Thyroid gland (tissue), 4 donors: ENCODE measurements at regions not wholly inside any gene's neighbourhood (a gene's known extent, or its start where the extent isn't known, plus 50 kb on each side); places are given as distances from the start of the nearest gene placed in this dataset.
A peak's percentile ranks its signal among the peaks of the same experiment; 100 is the strongest.

Experiments used
- DNase-seq, 2 donors: peaks; one replicate each; pipeline ENCODE4 v3.0.0-alpha.2; 2019
- H3K27ac ChIP-seq, 3 donors: fragments of 200-600 bp; sonication (generic); 1 replicate in 2 of 3; 2 replicates in 1 of 3; pipeline ENCODE4 v1.5.1; 2016 to 2019; ENCODE audit warnings: mild to moderate bottlenecking in 1 of 3, moderate library complexity in 1 of 3
- H3K27me3 ChIP-seq: fragments of 200-600 bp; sonication (generic); one replicate; pipeline ENCODE4 v1.5.1; 2019
- H3K36me3 ChIP-seq, 2 donors: fragments of 200-600 bp; sonication (generic); one replicate each; pipeline ENCODE4 v1.5.1; 2016 to 2019
- H3K4me1 ChIP-seq, 2 donors: fragments of 200-600 bp; sonication (generic); one replicate each; pipeline ENCODE4 v1.5.1; 2017 to 2019
- H3K4me3 ChIP-seq, 3 donors: fragments of 200-600 bp; sonication (generic); replicated peaks in 1 of 3; 1 replicate in 2 of 3; 2 replicates in 1 of 3; pipeline ENCODE4 v1.5.1; 2016; ENCODE audit warnings: mild to moderate bottlenecking in 1 of 3
- H3K9me3 ChIP-seq: fragments of 200-600 bp; sonication (generic); one replicate; pipeline ENCODE4 v1.5.1; 2017
- POLR2A ChIP-seq, 2 donors: fragments of 450-650 bp; IDR thresholded peaks; one replicate each; pipeline ENCODE4 v1.6.1; 2017; ENCODE audit warnings: antibody characterized with exemption in 2 of 2, mild to moderate bottlenecking in 2 of 2, moderate library complexity in 1 of 2
- WGBS, 2 donors: methylation state at CpG; one replicate each; pipeline ENCODE4 v1.1.5; 2017; 5-methylcytosine and 5-hydroxymethylcytosine counted together
- intact Hi-C: fragments of 100-400 bp; cut with DNase I; formaldehyde crosslinking; loops from one replicate; pipeline ENCODE4 v1.15.1; 2023
- TF ChIP-seq, protein P1 (sequence below), 6 experiments: fragments of 200-600 bp in 3 of 6; fragments of 450-650 bp in 3 of 6; sonication (generic) in 3 of 6; IDR thresholded peaks; one replicate each; pipeline ENCODE4 v1.5.1; 2016 to 2019; ENCODE audit warnings: antibody characterized with exemption in 6 of 6, mild to moderate bottlenecking in 2 of 6, inconsistent platforms in 1 of 6, moderate library complexity in 1 of 6

DNA sequence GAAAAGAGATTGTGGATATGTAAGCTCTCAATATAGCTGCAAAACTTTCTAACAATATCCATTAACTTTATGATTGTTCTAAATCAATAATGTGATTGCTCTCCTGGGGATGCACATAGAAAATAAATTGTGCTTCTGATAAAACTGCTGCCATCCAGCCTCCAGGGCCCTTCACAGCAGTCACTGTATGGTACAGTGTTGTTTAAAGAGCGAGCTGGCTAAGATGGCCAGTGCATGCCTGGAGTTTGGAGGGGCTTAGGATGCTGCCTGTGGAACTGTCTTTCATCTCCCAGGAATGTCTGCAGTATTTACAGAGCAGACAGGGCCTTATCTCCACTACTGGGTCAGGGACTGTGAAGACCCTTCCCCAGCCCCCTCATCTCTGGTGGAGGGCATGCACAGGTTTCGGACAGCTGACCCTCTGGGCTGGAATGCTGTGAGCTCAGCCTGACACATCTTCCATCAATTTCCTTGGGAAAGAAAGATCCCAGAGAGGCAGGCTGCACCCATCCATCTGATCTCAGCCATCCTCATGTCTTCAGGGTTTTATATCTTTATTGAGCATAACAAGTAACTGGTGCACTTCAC, 137.0 kb downstream of the PLPP3 start:
- 91 to 100% methylated on average over 2 of the region's 2 CpGs for WGBS, 2 donors
- no peaks in the 10 kb centered on the region for H3K9me3 ChIP-seq
- no peak overlapping the region for H3K4me3 ChIP-seq
- peaks cover 16 to 22% of the 10 kb centered on the region in 2 donors for H3K4me1 ChIP-seq
- DNase-seq = no peak
- TF ChIP-seq, protein P1, sequence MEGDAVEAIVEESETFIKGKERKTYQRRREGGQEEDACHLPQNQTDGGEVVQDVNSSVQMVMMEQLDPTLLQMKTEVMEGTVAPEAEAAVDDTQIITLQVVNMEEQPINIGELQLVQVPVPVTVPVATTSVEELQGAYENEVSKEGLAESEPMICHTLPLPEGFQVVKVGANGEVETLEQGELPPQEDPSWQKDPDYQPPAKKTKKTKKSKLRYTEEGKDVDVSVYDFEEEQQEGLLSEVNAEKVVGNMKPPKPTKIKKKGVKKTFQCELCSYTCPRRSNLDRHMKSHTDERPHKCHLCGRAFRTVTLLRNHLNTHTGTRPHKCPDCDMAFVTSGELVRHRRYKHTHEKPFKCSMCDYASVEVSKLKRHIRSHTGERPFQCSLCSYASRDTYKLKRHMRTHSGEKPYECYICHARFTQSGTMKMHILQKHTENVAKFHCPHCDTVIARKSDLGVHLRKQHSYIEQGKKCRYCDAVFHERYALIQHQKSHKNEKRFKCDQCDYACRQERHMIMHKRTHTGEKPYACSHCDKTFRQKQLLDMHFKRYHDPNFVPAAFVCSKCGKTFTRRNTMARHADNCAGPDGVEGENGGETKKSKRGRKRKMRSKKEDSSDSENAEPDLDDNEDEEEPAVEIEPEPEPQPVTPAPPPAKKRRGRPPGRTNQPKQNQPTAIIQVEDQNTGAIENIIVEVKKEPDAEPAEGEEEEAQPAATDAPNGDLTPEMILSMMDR (IDR thresholded peaks at IDR 0.05) = no peak
- no peak for TF ChIP-seq POLR2A (IDR thresholded peaks at IDR 0.05)
- H3K36me3 ChIP-seq = no peaks in the 10 kb centered on the region
- H3K27ac ChIP-seq = no peak overlapping the region
- intact Hi-C loops = no loop called here
- no peaks in the 10 kb centered on the region for H3K27me3 ChIP-seq

DNA sequence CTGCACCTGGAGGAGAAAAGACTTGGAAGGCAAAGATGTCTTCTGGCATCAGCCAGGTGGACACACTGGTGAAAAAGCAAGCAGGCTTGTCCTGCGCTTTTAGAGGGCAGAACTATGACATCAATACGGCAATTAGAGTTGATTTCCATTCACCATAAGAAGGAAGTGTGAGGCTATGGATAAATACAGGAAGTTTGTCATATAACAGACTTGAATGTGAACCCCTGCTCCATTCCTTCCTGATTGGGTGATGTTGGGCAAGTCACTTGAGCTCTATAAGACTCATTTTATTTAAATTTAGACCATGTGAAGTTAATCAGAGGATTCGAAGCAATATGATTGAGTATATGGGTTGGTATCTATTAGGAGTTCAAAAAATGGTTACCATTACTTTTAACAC, 137.8 kb downstream of the PLPP3 start:
- TF ChIP-seq POLR2A (IDR thresholded peaks at IDR 0.05) = no peak
- TF ChIP-seq, protein P1 (IDR thresholded peaks at IDR 0.05) = no peak
- Histone ChIP-seq H3K4me1 (peaks cover 8 to 22% of the 10 kb centered on the region in 2 donors), H3K4me3 (no peak overlapping the region), H3K9me3 (no peaks in the 10 kb centered on the region), H3K36me3 (no peaks in the 10 kb centered on the region), H3K27ac (no peak overlapping the region), H3K27me3 (no peaks in the 10 kb centered on the region)
- no peak for DNase-seq
- intact Hi-C loops = no loop called here
- WGBS, 2 donors = 88 to 94% methylated on average over 3 of the region's 3 CpGs

DNA sequence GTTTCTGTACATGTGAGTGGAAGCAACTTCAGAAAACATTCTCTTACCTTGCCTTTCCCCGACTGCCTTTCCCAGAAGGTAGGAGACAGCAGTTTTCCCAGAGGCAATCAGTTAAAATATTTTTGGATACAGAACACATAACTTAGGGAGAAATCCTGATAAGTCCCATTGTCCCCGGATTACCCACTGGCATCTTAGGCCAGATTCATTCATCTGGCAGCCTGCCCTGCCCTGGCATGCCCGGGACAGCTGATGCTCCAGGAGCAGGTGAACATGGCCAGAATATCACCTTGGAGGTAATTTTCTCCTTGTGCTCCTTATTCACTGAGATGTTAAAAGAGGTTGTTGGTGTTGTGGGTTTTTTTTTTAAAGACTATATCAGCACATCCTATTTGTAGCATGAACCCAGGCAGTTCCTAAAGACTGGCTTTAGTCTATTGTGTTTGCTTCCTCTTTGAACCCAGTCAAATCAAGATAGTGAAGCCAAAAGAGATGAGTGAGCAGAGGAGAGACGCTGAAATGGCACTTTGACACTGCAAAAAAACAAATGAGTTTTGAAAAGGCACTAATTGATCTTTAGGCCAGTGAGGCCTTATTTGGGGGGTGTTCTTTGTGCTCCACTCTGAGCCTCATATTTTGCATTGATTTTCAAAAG, 139.6 kb downstream of the PLPP3 start:
- Histone ChIP-seq H3K4me1 (peaks cover 14 to 26% of the 10 kb centered on the region in 2 donors), H3K27me3 (no peaks in the 10 kb centered on the region), H3K36me3 (no peaks in the 10 kb centered on the region), H3K27ac (no peak overlapping the region), H3K4me3 (no peak overlapping the region), H3K9me3 (no peaks in the 10 kb centered on the region)
- intact Hi-C loops = no loop called here
- no peak for TF ChIP-seq POLR2A (IDR thresholded peaks at IDR 0.05)
- TF ChIP-seq, protein P1 (IDR thresholded peaks at IDR 0.05) = no peak
- WGBS, 2 donors = 7 to 16% methylated on average over 3 to 4 of the region's 4 CpGs
- peak; percentile 51 to 62 for DNase-seq

DNA sequence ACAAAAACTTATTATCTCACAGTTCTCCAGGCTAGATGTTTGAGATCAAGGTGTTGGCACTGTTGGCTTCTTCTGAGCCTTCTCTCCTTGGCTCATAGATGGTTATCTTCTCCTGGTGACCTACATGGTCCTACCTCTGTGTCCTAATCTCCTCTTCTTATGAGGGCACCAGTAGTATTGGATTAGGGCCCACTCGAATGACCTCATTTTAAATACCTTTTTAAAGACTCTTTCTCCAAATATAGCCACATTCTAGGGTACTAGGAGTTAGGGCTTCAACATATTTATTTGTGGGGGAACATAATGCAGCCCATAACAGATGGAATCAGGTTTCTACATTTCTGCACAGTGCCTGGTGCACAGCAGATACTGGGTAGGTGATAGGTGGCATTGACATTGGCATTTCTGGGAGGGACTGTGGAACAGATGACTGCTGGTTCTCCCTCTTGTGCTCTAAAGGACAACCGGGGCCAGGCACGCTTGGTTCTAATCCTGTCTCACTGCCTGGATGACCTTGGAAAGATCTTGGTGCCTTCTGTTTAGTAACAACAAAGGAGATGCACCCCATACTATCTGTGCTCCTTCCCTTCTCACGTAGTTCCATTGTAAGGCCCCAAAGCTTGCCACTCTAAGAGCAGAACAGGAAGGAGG, 140.3 kb downstream of the PLPP3 start:
- H3K27ac ChIP-seq = no peak overlapping the region
- no peak for TF ChIP-seq POLR2A (IDR thresholded peaks at IDR 0.05)
- TF ChIP-seq, protein P1 (IDR thresholded peaks at IDR 0.05) = no peak
- 88 to 95% methylated on average over 4 of the region's 4 CpGs for WGBS, 2 donors
- DNase-seq = no peak
- no peaks in the 10 kb centered on the region for H3K36me3 ChIP-seq
- peaks cover 21 to 33% of the 10 kb centered on the region in 2 donors for H3K4me1 ChIP-seq
- no peak overlapping the region for H3K4me3 ChIP-seq
- no peaks in the 10 kb centered on the region for H3K9me3 ChIP-seq
- no peaks in the 10 kb centered on the region for H3K27me3 ChIP-seq
- intact Hi-C loops = no loop called here

DNA sequence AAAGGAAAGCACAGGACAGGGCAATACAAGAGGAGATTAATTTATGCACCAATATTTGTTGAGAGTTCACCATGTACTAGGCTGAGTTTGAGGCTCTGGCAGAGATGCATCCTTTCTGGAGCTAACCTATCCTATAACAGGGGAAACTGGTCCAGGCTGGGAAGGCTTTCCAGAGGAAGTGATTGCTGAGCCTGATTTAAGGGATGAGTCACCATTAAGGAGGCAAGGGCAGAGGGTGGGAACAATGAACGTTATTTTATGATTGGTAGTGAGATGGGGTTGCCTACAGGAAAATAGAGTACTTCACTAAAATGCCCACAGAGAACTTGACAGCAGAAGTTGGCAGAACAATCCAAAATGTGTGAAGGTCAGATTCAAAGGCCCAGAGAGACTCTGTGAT, 141.4 kb downstream of the PLPP3 start:
- no peak overlapping the region for H3K4me3 ChIP-seq
- H3K4me1 ChIP-seq = peaks cover 23 to 43% of the 10 kb centered on the region in 2 donors
- no peaks in the 10 kb centered on the region for H3K9me3 ChIP-seq
- H3K27me3 ChIP-seq = no peaks in the 10 kb centered on the region
- intact Hi-C loops = no loop called here
- no peaks in the 10 kb centered on the region for H3K36me3 ChIP-seq
- 39 to 67% methylated on average over 1 of the region's 1 CpG for WGBS, 2 donors
- DNase-seq = no peak
- H3K27ac ChIP-seq = no peak overlapping the region
- TF ChIP-seq, protein P1 (IDR thresholded peaks at IDR 0.05) = no peak
- TF ChIP-seq POLR2A (IDR thresholded peaks at IDR 0.05) = no peak
